ENCODE measurements at regions not wholly inside any gene's neighbourhood (a gene's known extent, or its start where the extent isn't known, plus 50 kb on each side); places are given as distances from the start of the nearest gene placed in this dataset.
"Not testable (repeated sequence)": the region's sequence is repeated elsewhere in the genome, so short reads cannot be mapped to it uniquely, and the experiment has no call there.

DNA sequence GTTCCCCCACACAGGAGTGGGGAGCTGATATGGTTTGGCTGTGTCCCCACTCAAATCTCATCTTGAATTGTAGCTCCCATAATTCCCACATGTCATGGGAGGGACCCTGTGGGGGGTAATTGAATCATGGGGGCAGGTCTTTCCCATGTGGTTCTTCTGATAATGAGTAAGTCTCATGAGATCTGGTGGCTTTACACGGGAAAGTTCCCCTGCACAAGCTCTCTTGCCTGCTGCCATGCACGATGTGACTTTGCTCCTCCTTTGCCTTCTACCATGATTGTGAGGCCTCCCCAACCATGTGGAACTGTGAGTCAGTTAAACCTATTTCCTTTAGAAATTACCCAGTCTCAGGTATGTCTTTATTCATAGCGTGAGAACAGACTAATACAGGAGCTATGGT, 347.0 kb upstream of the CDH5 start:
- not testable (repeated sequence) for DNase-seq (ENCODE audit: low spot score)

DNA sequence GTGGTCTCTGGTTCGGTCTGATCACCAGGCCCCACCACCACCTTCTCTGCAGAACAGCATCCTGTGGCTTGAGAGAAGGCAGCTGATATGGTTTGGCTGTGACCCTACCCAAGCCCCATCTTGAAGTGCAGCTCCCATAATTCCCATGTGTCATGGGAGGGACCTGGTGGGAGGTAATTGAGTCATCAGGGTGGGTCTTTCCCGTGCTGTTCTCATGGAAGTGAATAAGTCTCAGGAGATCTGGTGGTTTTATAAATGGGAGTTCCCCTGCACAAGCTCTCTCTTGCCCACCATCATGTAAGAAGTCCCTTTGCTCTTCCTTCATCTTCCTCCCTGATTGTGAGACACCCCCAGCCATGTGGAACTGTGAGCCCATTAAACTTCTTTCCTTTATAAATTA, 352.3 kb upstream of the CDH5 start:
- DNase-seq (ENCODE audit: low spot score) = no peak

DNA sequence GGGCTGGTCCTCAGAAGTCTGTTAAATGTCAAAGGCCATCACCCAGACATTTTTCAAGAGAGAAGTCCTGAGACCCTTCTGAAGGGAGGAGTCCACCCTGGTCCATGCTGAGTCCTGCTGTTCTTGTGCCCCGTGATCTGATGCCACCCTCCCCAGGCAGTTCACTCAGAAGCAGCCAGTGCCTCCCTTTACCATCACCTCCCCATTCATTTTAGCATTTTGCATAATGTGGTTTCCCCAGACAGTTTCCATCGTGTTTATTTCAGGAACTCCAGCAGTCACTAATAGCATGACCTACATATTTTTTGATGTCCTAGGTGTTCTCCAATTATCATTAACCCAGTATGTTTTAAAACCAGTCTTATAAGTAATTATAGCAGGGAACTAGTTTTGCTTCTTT, 353.0 kb upstream of the CDH5 start:
- no peak for DNase-seq (ENCODE audit: low spot score)

DNA sequence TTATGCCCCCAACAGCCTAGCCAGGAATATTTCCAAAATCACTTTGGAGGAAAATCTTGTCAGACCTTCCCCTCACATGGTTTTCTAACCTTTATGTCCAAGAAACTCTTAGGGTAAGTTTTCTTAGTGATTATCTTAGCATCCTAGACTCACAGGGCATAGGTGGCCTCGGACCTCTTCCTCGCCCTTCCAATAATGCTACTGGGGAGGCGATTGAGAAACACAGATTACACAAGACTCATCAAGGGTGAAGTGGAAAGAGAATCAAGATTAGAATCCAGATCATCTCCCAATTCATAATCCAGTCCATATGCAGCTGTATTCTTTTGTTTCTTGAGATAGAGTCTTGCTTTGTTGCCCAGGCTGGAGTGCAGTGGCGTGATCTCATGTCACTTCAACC, 358.4 kb upstream of the CDH5 start:
- DNase-seq (ENCODE audit: low spot score) = no peak

DNA sequence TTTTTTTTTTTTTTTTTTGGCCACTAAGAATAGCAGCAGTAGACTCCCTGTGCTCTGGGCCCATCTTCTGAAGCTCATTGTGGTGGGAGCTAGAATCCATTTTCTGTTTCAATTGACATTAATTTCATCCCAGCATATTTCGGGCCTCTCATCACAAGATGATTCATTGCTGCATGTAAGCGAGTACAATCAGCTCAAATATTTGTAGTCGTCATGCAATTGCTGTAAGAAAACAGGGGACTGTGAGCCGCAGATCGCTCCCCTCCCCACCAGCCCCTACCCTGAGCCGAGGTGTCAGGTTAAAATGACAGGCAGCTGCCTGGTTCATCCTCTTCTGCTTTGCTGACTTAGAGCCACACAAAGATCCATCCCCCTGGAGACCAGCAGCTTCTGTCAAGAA, 358.8 kb upstream of the CDH5 start:
- DNase-seq (ENCODE audit: low spot score) = no peak

DNA sequence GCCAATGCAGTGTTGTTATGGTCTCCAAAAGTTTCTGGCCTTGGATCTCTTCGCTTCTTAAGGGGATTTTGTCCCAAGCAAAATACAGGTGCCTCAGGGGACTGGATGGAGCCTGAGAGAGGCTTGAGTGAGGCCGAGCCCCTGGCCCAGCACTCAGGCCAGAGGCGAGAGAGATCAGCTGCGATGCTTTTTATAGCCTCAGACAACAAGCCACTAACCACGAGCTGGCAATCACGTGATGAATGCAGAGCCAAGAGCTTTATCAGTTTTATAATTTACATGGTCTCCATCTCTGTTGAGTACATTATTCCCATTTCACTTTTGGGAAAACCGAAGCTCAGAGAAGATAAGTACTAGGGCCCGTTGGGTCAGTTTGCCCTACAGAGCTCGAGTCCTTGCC, 360.0 kb upstream of the CDH5 start:
- DNase-seq (ENCODE audit: low spot score) = no peak

DNA sequence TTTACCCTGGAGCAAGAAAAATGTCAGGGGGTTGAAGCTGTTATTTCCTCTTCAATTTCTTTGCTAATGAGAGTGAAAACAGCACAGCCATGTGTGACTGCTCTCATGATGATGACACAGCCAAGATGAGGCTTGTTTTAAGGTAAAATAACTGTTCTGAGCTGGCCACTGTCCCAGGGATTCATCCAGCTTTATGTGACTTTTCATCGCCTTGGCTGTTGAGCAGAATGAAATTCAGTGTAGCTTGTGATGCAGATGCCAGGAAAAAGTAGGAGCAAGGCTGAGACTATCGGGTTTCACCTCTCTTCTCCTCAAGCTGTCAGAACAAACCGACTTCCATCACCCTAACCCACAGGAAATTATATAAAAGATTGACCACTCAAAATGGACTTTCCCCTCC, 361.8 kb upstream of the CDH5 start:
- no peak for DNase-seq (ENCODE audit: low spot score)

DNA sequence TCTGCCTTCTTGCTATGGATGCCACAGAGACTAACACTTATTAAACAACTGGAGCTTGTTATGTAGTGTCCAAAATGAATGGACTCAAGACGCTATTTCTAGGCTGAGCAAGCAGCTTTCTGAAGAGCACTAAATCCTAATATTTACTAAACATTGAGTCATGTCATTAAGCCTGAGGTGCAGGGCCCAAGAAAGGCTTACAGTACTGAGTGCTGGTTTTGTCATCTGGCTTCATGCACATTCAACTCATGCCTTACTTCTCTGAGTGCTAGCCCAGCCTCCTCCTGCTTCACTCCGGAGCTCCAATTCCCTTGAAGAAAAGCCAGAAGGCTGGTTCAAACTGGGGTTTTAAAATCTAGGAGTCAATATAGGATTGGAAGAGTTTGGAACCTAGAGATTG, 363.3 kb upstream of the CDH5 start:
- no peak for DNase-seq (ENCODE audit: low spot score)

DNA sequence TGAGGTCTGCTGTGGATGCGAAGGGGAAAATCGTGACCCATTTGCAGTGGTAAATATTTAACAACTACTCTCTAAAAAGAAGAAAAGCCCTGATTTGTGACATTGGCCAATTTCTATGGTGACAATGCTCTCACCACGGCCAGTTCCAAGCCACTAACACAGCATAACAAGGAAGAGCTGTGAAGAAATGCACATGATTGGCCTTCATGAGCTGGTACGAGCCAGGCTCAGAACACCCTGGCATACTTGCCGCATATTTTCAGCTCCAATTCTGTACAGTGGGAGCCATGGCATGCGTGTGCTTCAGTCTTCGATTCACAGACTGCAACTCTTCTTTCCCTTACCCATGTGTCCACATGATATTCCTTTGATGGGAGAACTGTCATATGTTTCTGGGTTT, 363.9 kb upstream of the CDH5 start:
- DNase-seq (ENCODE audit: low spot score) = no peak

DNA sequence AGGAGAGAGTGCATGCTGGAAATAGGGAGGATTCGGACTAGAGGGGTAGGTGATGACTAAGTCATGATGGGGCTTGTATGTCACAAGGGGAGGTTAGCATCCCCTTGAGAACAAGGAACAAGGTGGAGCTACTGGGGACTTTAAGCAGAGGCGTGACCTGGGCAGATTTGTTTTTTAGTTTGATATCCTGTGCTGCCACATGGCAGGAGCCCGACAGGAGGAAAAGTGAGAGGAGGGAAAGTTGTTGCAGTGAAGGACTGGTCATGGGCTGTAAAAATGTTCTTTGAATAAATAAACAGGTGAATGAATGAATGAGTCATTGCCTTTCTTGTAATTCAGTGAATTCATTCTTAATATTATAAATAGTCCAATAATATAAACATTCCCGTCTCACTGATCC, 365.1 kb upstream of the CDH5 start:
- no peak for DNase-seq (ENCODE audit: low spot score)

DNA sequence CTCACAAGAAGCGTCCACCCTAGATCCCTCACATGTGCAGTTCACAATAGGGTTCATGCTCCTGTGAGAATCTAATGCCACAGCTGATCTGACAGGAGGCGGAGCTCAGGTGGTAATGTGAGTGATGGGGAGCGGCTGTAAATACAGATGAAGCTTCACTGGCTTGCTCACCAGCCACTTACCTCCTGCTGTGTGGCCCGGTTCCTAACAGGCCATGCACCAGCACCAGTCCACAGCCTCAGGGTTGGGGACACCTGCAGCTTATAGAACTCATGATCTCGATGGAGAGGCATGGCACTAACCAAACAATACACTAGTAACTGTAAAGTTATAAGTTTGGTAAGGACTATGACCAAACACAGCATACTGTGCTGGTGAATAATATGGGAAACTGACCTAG, 368.0 kb upstream of the CDH5 start:
- no peak for DNase-seq (ENCODE audit: low spot score)

DNA sequence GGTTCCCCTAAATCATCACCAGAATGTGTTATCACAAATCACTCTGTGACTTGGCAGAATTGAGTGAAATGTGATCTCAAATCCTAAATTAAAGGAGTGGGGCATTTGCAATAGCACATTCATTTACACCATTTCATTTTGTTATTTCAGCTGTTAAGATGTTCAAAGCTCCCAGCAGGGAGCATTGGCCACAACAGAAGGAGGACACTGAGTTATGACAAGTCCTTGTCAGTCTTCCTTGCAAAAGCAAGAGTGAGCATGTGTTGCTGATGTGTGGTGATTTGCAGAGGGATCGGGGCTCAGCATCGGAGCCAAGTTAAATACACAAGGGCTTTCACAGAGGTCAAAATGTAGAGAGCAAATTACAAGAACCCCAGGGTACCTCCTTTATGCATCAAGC, 372.2 kb upstream of the CDH5 start:
- DNase-seq (ENCODE audit: low spot score) = no peak

DNA sequence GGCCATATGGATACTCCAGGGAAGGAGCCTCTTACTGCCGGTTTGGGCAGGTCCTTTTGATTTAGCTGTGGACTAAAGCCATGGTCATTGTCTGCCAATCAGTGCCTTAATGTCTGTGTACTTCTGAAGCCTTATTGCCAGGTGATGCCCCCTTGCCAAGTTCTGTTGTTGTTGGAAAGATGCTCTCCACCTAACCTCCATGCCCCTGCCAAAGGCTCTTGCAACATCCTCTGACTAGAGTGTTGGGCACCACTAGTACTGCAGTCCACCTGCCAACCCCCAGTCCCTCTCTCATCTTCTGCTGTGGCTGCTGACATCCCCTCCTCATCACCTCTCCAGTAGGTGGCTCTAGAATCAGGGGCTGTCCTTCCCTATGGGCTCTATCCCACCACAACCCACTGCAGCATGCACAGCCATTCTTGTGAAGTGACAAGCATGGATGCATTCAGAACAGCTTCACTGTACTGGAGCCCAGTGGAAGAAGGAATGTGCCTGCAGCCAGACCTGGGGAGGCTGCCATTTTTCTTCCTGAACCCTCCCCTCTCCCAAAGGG, 375.3 kb upstream of the CDH5 start:
- DNase-seq (ENCODE audit: low spot score) = no peak

DNA sequence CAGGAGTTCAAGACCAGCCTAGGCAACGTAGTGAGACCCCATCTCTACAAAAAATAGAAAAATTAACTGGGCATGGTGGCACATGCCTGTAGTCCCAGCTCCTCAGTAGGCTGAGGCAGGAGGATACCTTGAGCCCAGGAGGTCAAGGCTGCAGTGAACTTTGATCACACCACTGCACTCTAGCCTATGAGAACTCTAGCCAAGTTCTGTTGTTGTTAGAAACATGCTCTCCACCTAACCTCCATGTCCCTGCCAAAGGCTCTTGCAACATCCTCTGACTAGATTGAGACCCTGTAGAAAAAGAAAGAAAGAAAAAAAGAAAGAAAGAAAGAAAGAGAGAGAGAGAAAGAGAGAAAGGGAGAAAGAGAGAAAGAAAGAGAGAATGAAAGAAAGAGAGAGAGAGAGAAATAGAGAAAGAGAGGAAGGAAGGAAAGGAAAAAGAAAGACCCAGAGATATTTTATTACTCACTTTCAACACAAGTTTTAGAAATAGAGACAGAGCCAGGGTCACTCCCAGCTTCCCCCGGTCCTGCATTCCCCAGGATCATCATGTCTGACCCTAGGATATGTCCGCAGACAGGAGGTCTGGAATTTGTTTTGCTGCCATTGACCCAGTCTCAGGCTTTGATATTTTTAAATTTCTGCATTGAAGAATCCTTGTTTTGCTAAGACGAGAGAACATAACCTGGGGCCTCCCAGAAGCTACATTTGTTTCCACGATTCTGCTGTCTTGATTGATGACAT, 376.5 kb upstream of the CDH5 start:
- no peak for DNase-seq (ENCODE audit: low spot score)

DNA sequence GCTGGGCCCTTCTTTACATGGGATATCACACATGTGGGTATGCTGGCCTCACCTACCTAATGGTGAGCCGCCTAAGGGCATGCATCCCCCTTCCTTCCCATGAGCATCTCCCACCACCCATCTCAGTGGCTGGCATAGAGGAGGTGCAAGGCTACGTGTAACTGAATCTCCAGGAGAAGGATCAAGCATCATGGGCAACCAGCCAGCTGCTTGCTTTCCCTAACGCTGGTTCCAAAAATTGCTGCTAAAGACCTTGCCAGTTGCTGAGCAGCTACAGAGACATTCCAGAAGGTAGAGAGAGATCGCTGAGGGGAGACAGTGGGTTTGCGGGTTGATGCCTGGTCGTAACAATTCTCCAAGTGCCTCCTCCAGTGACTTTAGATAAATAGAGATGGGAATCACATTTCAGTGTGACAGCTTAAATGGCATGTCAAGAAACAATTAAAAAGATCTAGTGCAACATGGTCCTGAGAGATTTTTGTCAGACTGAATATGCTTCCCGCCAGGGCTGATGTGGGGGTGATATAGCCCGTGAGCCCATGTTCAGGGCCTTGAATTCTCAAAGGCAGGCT, 378.4 kb upstream of the CDH5 start:
- no peak for DNase-seq (ENCODE audit: low spot score)

DNA sequence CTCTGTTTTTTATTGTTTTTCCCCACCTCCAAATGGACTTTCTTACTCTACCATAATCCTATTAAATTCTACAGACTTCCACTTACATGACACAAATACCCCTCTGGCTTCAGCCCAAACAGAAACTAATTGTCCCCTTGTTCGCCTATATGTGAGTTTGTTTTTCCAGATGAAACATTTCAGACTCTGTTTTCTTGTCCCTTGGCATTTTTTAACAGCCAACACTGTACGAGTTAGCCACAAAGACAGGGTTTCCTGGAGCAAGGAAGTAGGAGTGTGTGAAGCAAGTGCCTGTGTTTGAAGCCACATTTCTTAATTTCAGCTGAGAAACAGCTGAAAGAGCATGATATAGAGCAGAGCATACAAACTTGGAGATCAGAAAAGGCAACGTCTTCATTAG, 382.2 kb upstream of the CDH5 start:
- no peak for DNase-seq (ENCODE audit: low spot score)

DNA sequence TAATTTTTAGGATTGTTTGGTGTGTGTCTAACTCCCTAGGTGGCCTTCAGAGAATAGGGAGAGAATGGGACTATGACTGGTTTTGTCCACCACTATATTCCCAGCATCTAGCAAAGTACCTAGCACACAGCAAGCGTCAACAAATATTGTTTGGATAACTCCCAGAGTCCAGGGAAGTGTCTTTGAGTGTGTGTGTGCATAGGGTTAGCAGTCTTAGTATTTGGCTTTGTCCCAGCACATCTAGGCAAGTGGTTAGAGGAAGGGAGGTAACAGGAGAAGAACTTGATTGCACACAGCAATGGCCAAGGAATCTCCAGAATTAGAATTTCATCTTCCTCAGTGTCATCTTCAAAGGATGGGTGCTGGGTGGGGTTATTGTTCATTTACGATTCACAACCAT, 385.4 kb upstream of the CDH5 start:
- DNase-seq (ENCODE audit: low spot score) = no peak

DNA sequence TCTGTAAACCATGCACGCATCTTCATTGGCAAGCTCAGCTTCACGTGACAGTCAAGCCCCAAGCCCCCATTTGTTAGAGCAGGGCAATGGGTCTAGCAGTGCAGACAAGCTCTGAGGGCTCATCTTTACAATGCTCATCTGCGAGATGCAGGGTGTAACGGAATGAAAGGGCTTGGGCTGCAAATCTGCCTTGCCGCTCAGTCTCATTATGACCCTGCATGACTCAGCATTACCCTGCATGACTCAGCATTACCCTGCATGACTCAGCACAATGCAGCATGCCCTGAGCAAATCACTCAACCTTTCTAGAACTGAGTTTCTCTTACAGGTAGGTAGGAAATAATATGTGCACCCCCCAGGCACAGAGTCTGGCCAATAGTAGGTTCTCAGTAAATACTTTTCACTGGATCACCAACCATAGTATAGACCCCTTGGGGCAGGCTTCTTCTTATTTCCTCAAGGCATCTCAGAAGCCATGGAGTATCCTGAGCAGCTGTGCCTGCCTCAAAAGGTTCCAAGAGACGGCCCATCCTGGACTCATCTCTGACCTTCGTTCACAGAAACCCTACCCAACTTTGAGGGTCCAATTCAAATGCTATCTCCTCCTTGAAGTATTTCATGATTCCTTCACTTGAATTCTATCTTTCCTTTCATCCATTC, 391.3 kb upstream of the CDH5 start:
- DNase-seq (ENCODE audit: low spot score) = no peak

DNA sequence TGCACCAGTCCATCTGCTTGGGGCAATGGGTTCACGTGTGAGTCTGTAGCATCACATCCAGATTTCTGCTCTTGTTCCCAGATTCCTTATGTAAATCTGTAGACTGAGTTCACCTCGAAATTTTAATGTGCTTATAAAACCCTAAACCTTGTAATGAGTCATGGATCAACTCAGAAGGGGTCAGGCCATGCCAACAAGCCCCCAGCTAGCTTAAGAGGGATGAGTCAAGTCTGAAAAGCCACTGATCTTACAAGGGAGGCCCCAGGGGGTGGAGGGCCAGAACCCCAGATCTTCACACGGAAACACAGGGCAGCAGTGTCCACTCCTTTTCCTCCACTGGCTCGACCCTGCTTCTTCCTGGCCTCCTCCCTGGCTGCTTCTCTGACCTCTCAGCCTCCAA, 399.1 kb upstream of the CDH5 start:
- no peak for DNase-seq (ENCODE audit: low spot score)

DNA sequence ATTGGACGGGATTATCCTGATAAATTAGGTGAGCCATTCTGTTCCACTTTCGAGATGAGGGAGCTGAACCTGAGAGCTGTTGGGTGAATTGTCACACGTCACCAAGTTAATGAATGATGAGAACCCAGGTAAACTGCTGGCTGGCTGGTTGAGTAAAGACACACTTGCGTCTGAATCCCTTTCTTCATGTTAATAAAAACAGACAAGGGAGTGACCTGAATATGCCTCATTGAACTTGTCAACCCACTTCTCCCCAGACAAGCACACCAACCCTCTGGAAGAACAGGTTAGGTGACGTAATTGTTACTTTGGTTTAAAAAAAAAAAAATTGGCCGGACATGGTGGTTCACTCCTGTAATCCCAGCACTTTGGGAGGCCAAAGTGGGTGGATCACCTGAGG, 400.9 kb upstream of the CDH5 start:
- DNase-seq (ENCODE audit: low spot score) = no peak

DNA sequence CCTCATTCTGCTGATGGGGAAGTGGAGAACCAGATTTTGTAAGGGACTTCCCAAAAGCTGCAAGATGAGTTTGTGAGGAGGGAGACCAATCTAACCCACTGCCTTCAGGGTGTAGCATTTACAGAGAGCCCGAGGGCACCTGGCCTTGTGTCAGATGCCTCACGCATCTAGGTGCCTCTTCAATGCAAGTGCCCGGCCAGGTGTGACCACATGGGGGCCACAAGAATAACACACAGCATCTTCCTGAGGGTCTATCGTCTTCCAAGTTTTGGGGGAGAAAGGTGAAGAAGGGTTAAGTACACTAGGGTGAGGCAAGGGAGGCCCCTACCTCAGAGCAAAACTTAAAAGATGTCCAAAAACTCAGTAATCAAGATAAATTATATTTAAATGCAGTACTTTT, 401.7 kb upstream of the CDH5 start:
- no peak for DNase-seq (ENCODE audit: low spot score)

DNA sequence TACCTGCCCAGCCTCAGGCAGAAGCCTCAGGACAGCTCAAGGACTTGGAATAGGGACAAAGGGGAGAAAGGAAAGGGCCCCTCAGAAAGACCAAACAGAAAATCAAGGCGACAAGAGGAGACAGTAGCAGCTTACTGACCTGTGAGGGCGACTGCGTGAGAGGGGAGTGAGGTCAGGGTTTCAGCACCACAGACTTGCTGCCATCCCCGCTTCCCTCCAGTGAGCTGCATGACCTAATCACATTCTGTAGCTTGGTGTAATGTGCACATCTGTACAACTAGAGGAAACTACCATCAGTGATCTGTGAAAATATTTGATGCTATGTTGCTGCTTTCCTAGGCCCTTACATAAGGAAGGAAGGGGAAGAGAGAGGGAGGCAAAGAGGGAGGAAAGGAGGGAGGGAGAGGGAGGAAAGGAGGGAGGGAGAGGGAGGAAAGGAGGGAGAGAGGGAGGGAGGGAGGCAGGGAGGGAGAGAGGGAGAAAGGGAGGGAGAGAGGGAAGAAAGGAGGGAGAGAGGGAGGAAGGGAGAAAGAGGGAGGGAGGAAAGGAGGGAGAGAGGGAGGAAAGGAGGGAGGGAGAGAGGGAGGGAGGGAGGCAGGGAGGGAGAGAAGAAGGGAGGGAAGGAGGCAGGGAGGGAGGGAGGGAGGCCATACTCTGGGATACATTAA, 404.9 kb upstream of the CDH5 start:
- no peak for DNase-seq (ENCODE audit: low spot score)

DNA sequence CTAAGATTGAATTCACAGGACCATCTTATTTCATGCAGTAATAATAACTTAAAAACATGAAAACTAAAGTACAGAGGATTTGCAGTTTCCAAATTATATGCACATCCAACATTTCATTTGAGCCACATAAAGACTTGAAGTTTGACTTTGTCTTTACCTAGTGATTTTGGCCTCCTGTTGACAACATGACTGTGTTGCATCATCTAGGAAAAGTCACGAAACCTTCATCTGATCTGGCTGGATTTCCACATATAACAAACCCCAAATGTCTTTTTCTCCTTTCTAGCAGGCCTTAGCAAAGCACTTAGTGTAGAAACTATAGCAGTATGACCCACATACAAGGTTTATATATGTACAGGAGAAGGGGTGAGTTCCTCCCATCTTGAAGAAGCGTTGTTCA, 406.5 kb upstream of the CDH5 start:
- DNase-seq (ENCODE audit: low spot score) = no peak
